NCI-H1092 (cell line): ENCODE measurements at regions not wholly inside any gene's neighbourhood (a gene's known extent, or its start where the extent isn't known, plus 50 kb on each side); places are given as distances from the start of the nearest gene placed in this dataset.
"Not testable (repeated sequence)": the region's sequence is repeated elsewhere in the genome, so short reads cannot be mapped to it uniquely, and the experiment has no call there.

Experiments used
- DNase-seq: peaks from one replicate; lab custom pipeline; 2025; lab: John Stamatoyannopoulos, UW

DNA sequence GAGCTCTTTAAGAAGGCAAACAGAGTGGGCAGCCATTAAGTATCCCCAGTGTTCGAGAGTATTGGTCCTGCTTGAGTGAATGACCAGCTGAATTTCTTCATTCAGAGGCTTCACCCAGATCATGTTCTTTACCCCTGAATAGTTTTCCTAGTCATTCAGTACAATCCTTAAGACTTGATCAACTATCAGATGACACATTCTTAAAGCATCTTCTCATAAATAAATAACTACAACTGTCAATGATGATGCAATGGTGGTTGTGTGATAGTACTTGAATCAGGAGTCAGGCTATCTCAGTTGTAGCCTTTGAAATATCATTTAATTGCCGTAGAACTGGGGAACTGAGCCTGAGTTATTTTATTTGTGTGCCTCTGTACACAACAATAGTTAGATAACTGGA, 416.8 kb upstream of the CCL2 start:
- no peak for DNase-seq

- DNase-seq: no peak
These were observed 407.2 kb upstream of the CCL2 start for GRCh38 chr17:33847900-33848299.

GRCh38 chr17:33848433-33848832, 406.7 kb upstream of the CCL2 start:
- DNase-seq: no peak

- no peak for DNase-seq
These were observed 400.5 kb upstream of the CCL2 start for GRCh38 chr17:33854596-33854995.

- DNase-seq: no peak
These were observed 397.0 kb upstream of the CCL2 start for GRCh38 chr17:33858121-33858520.

DNA sequence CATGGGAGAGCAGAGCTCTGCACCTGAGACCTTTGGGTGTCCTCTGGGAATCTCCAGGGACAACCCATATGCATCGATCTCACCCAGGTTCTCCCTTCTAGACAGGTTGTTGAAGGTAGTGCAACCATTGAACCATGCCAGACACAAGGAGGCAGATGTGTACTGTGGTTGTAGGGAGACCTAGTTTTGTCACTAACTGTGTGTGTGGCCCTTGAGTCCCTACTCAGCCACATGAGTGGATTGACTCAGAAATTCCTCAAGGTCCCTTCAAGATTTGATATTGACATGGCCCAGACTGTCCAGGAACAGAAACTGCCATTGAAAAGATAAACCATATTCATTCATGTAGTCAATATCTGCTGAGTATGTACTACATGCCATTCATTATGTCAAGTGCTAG, 396.4 kb upstream of the CCL2 start:
- DNase-seq: no peak

- DNase-seq: no peak
These were observed 392.1 kb upstream of the CCL2 start for GRCh38 chr17:33862772-33863602.

GRCh38 chr17:33864758-33865229, 390.3 kb upstream of the CCL2 start:
- no peak for DNase-seq

GRCh38 chr17:33868899-33869298, 386.2 kb upstream of the CCL2 start:
- DNase-seq: no peak

DNA sequence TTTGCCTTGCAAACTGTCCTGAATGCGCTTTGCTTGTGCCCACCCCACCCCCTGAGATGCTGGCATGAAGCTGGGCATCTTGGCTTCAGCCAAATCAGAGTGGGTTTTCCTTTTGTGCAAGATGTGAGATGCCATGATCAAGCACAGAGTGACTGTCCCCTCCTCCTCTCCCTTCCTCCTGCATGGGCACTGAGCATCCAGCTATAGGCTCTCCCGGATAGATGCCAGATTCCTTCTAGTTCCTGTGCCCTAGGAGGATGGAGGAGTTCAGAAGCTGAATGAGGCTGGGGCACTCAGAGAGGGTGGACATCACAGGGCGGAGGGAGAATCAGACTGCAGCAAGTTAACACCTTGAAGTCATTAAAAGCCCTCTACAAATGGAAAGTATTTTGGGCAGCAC, 384.1 kb upstream of the CCL2 start:
- no peak for DNase-seq

DNA sequence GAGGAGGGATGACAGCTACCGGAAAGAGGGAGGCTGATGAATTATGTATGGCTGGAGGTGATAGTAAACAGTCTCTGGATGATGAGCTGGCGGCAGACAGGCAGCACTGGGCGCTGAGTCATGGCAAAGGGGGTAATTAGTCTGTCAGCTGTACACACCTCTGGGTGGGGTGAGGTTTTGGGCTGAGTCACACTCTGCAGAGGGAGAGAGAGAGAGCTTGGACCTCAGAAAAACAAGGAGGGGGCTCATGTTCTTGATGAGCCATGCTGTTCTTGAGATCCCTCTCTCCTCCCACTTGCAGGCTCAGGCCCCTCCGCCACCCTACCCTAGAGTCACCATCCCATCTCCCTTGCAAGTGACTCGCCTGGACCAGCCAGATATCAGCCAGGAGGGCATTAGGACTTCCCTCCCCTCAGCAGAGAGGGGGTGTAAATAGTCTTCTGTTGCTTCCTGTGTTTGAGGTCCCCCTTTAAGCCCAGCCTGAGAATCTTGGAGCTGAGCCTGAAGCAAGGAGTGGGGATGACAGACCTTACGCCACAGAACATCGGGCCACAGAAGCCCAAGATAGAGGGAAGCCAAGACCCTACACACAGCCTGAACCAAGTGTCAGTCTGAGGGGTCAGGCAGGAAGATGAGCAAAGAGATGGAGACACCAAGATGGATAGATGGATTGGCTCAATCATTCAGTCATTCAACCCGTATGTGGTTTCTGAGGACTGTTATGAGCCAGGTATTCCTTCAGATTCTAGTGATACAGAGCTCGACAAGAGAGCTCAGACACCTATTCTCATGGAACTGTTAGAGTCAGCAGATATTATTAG, 383.2 kb upstream of the CCL2 start:
- no peak for DNase-seq

DNA sequence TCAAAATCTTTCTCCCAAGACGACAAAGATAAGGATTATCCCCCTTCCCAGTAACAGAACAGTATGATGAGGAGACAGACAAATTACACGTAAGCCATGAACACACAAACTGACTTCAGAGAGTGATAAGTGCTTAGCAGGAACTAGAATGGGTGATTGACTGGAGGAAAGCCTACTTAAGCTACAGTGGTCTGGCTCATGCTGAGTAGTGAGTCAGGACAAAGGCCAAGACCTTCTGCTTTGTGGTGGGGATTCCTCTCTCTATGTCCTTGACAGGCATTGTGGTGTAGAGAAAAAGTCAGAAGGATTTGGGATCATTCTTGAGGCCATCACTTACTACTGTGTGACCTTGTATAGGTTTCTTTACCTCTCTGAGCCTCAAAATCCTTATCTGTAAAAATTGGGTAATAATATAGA, 381.9 kb upstream of the CCL2 start:
- DNase-seq: no peak

DNA sequence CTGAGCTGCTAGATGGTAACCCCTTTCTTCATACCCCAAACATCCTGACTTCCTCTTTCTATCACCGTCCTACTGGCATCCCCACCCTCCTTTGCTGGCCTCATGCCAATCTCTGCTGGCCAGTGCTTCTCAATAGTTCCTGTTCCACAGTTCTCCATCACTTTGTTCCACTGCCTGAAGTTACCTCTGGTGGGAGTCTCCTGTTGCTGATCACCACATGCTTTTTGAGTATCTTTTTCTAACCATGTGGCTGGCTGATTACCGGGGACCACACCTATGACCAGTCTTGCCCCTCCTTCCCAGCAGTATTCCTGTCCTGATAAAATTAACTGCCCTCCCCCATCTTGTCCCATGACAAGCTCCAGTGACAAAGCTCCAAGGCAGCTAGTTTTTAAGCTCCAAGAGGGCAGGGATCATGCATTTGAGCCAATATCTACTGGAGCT, 380.4 kb upstream of the CCL2 start:
- no peak for DNase-seq

GRCh38 chr17:33875973-33876372, 379.1 kb upstream of the CCL2 start:
- DNase-seq: no peak

DNA sequence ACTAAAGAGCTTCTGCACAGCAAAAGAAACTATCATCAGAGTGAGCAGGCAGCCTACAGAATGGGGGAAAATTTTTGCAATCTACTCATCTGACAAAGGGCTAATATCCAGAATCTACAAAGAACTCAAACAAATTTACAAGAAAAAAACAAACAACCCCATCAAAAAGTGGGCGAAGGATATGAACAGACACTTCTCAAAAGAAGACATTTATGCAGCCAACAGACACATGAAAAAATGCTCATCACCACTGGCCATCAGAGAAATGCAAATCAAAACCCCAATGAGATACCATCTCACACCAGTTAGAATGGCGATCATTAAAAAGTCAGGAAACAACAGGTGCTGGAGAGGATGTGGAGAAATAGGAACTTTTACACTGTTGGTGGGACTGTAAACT, 372.8 kb upstream of the CCL2 start:
- not testable (repeated sequence) for DNase-seq

- DNase-seq: not testable (repeated sequence)
These were observed 372.4 kb upstream of the CCL2 start for GRCh38 chr17:33882677-33883076.

DNA sequence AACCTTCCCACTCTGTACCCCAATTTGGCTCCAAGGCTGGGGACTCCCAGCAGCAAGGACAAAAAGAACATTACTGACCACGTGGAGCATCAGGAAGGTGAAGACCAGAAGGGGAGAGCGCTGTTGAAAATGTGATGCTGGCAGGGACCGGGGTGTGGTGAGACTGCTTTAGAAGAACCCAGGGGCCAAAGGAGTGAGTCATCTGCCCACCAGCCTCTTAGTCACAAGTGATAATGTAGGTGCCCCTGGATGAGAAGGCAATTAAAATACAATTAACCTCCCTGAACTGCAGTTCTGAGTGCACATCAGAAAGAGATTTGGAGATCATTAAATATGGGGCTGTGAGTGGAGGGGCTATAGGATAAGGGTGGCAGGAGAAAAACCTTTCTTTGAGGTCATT, 366.6 kb upstream of the CCL2 start:
- DNase-seq: no peak

DNA sequence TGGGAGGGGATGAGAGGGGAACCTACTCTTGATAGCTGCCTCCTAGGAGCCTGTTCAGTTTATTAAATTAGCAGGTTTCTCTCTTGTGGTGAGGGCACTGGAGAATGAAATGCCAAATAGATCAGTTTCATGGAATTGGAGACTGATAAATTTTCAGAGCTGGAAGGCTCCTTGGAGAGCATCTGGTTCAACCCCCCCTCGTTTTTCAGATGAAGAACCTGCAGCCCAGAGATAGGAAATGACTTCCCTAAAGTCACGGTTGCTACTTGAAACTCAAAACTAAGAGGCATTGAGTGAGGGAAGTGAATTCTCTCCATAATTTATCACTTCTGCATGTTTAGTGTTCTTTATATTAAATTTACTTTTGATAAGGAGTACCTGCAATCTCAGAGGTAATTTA, 366.0 kb upstream of the CCL2 start:
- no peak for DNase-seq

- no peak for DNase-seq
These were observed 365.3 kb upstream of the CCL2 start for GRCh38 chr17:33889766-33890165.

DNA sequence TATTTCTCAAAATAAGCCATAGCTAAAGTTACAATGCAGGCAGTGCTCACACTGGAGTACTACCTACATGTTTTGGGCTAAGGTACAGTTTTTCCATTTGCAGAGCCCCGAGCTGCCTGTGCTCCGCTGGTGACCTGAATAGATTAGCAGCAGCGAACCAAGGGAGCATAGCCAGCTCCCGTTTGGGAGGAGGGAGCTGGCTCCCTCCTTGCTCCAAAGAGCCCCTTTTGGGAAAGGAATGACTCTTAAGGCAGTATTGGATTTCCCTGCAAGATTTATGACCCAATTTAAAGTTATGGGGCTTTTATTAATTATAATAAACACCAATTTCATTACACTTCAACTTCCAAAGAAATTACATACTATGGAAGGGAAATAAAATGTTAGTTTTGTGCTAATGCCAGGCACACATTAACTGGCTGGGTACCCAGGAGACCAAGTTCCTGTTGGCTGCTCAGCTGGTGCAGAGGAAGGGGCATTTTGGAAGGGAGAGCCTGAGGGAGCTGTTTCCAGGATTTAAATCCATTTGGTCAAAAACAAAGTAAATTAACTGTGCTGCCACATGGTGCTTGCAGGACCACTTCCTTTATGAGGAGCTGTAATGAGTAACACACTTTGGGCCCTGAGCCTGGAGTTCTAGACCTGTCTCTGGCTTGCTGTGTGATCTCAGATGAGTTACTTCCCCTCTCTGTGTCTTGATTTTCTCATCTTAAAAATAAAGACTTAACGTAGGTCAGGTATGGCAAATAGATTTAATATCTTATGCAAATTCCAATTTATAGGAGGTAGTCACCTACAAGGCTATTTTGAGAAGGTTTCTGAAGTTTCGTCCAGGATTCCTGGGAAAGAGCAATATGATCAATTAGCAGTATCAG, 362.1 kb upstream of the CCL2 start:
- no peak for DNase-seq

DNA sequence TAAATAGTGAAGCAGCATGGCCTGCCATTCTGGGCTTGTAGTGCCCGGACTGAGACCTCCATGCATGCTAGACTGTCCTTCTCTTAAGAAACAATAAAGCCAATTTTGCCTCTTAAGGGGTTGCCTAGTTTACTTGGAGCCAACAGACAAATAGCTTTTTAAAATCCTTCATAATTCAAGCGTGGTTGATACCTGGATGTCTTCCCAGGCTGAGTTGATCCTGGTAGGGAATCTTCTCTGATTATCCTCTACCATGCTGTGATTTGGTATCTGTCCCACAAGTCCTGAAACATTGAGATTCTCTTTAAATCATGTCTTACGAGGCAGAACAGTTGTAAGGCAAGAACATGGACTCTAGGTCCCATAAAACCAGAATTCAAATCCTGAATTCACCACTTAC, 359.6 kb upstream of the CCL2 start:
- DNase-seq: no peak

DNA sequence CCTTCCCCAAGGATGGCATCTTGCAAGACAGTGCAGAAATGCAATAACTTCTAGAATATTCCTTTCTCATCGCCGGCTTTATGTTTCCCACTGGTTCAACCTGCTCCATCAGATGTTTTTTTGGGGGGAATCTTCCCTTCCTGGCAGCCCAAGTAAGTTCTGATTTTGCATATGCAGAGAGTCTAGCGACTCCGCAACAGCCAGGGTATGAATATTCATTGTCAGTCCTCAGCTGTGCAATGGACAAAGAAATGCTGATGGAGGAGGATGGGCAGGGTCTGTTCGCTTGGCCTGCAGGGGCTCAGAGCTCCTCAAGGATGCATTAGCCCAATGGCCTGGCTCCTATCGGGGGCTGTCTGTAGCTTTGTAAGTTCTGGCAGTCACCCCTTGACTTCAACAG, 358.8 kb upstream of the CCL2 start:
- DNase-seq: no peak
